Neutrophil (primary cell): ENCODE measurements at regions not wholly inside any gene's neighbourhood (a gene's known extent, or its start where the extent isn't known, plus 50 kb on each side); places are given as distances from the start of the nearest gene placed in this dataset.

Experiments
- H3K27ac ChIP-seq: fragments of 200-600 bp; sonication (generic); 2 replicates; pipeline ENCODE4 v1.5.1; 2016; ENCODE audit warnings: mild to moderate bottlenecking, moderate library complexity
- H3K27me3 ChIP-seq: fragments of 200-600 bp; sonication (generic); 2 replicates; pipeline ENCODE4 v1.6.0; 2016; ENCODE audit warnings: mild to moderate bottlenecking
- H3K36me3 ChIP-seq: fragments of 200-600 bp; sonication (generic); 2 replicates; pipeline ENCODE4 v1.5.1; 2017
- H3K4me1 ChIP-seq, 2 experiments: fragments of 200-600 bp in 1 of 2; sonication (generic) in 1 of 2; 1 replicate in 1 of 2; 2 replicates in 1 of 2; pipeline versions ENCODE4 v1.5.1 to v1.6.1; 2013 to 2016; ENCODE audit warnings: low read depth in 1 of 2, low read length in 1 of 2, mild to moderate bottlenecking in 1 of 2, moderate library complexity in 1 of 2; ENCODE audit not compliant: control insufficient read depth in 1 of 2, insufficient read depth in 1 of 2
- H3K4me3 ChIP-seq, 2 experiments: fragments of 200-600 bp in 1 of 2; sonication (generic) in 1 of 2; 1 replicate in 1 of 2; 2 replicates in 1 of 2; pipeline ENCODE4 v1.5.1; 2013 to 2016; ENCODE audit warnings: low read depth in 1 of 2, low read length in 1 of 2, mild to moderate bottlenecking in 1 of 2, moderate library complexity in 1 of 2
- H3K9me3 ChIP-seq: fragments of 200-600 bp; sonication (generic); 2 replicates; pipeline ENCODE4 v1.5.1; 2016
- CTCF ChIP-seq: fragments of 200-600 bp; sonication (generic); IDR thresholded peaks from 2 replicates; pipeline ENCODE4 v1.5.1; 2016; ENCODE audit warnings: antibody characterized with exemption

DNA sequence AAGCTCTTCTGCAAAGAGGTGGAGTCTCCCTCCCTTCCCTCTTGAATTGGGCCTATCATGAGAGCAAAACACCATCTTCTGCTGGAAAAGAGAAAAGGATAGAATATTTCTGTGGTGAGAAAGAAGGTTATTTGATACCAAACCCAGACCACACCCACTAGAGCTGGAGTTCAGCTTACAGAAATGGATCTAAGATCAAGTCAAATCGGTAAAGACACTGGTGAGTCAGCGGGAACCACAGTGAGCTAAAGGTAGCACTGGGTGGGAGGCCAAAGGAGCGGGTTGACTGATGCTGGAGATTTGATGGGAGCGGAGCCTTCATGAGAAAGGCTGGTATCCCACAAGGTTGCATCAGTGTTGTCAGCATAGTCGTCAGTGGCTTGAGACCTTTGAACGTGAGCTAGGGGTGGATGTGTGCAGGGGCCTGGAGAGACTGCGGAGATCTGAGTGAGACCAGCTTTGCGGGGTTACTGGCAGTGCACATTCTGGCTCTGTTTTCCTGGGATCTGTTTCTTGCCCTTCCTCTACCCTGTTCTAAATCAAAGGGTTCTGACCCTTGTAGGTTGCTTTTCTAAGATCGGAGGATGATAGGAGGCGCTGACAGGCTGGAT, 106.4 kb upstream of the SCOC start:
- H3K27me3 ChIP-seq = no peaks in the 10 kb centered on the region
- H3K9me3 ChIP-seq = no peaks in the 10 kb centered on the region
- H3K27ac ChIP-seq = no peak overlapping the region
- H3K4me1 ChIP-seq = no peaks in the 10 kb centered on the region
- H3K4me3 ChIP-seq = no peak overlapping the region
- no peak for TF ChIP-seq CTCF
- no peaks in the 10 kb centered on the region for H3K36me3 ChIP-seq

- no peak overlapping the region for H3K27ac ChIP-seq
- H3K9me3 ChIP-seq = no peaks in the 10 kb centered on the region
- no peak for TF ChIP-seq CTCF
- no peak overlapping the region for H3K4me3 ChIP-seq
- no peaks in the 10 kb centered on the region for H3K36me3 ChIP-seq
- H3K4me1 ChIP-seq = no peaks in the 10 kb centered on the region
- no peaks in the 10 kb centered on the region for H3K27me3 ChIP-seq
Measured at GRCh38 chr4:140260227-140260626, 106.2 kb upstream of the MAML3 start.

- H3K36me3 ChIP-seq = no peaks in the 10 kb centered on the region
- H3K27ac ChIP-seq = no peak overlapping the region
- no peak overlapping the region for H3K4me3 ChIP-seq
- TF ChIP-seq CTCF = no peak
- peaks cover 10% of the 10 kb centered on the region for H3K27me3 ChIP-seq
- H3K9me3 ChIP-seq = no peaks in the 10 kb centered on the region
- H3K4me1 ChIP-seq = no peaks in the 10 kb centered on the region
Measured at GRCh38 chr4:140258476-140258875, 104.5 kb upstream of the MAML3 start.

DNA sequence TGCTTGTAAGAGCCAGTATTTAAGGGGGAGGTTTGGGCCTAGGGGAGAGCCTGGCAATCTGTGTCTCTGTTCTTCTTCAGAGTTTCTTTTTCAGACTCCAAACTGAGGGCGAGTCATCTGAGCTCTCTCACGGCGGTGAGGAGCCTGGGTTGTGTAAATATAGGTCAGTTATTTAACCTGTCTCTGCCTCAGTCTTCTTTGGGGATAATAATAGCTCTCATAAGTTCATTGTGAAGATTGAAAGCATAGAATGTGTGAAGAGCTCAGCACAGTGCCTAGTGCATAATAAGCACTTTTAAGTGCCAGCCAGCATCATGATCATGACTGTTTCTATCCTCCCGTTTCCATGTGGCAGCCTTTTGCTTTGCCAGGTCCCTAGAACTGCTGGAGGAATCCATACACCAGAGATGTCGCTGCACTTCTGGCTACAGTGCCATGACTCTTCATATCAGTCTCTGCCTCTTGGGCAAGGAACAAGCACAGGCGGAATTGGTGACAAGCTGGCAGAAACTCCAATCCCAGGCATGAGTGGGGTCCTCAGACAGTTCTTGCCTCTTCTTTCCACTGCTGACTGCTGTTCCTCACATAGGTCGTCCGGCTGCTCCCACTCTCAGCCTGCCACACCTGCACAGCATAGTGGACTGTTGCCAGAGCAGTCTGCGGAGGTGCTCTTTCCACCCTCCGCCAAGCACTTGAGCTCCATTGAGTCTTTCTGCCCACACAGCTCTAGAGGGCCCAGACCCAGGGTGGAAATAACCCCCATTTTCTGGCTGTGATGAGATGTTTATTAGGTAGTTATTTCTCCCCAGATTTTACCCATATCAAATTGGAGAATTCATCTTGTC, 103.7 kb upstream of the MAML3 start:
- Histone ChIP-seq H3K27ac (no peak overlapping the region), H3K27me3 (peaks cover 17% of the 10 kb centered on the region), H3K4me1 (peaks cover 0 to 4% of the 10 kb centered on the region in 2 experiments), H3K36me3 (no peaks in the 10 kb centered on the region), H3K9me3 (no peaks in the 10 kb centered on the region), H3K4me3 (no peak overlapping the region)
- no peak for TF ChIP-seq CTCF

- peaks cover 6 to 12% of the 10 kb centered on the region in 2 experiments for H3K4me1 ChIP-seq
- no peak for TF ChIP-seq CTCF
- H3K27ac ChIP-seq = no peak overlapping the region
- no peak overlapping the region for H3K4me3 ChIP-seq
- no peaks in the 10 kb centered on the region for H3K36me3 ChIP-seq
- H3K9me3 ChIP-seq = no peaks in the 10 kb centered on the region
- H3K27me3 ChIP-seq = peaks cover 24% of the 10 kb centered on the region
Measured at GRCh38 chr4:140256941-140257340, 103.0 kb upstream of the MAML3 start.
